Caco-2 (cell line): ENCODE measurements at regions not wholly inside any gene's neighbourhood (a gene's known extent, or its start where the extent isn't known, plus 50 kb on each side); places are given as distances from the start of the nearest gene placed in this dataset.

Experiments used
- BruUV-seq: library from RNA; stranded (reverse); fragments of 400-500 nt; replicated peaks from 2 replicates; lab custom pipeline; 2021; lab: Mats Ljungman, UMichigan
- CTCF ChIA-PET: fragments of 300-600 bp; sonication (Branson Sonifier 250); formaldehyde crosslinking; loops from one replicate; lab custom pipeline; 2022; ENCODE audit warnings: antibody characterized with exemption; lab: Charles Lee
- POLR2A ChIA-PET: fragments of 300-600 bp; sonication (Branson Sonifier 250); formaldehyde crosslinking; loops from one replicate; lab custom pipeline; 2022; ENCODE audit warnings: antibody characterized with exemption; lab: Charles Lee
- DNase-seq, 2 experiments: peaks; one replicate each; pipeline versions ENCODE4 v3.0.0 to v3.0.0-alpha.2; 2020 to 2022
- H3K27me3 ChIP-seq: replicated peaks from 2 replicates; pipeline ENCODE4 v1.6.0; 2011; ENCODE audit warnings: low read length; ENCODE audit not compliant: control insufficient read depth, insufficient read depth
- H3K36me3 ChIP-seq: 2 replicates; pipeline ENCODE4 v1.5.1; 2011; ENCODE audit warnings: low read length; ENCODE audit not compliant: control insufficient read depth, insufficient read depth
- H3K4me1 ChIP-seq: fragments of 250-450 bp; sonication (Bioruptor Pico); 2 replicates; pipeline ENCODE4 v1.5.1; 2020; ENCODE audit warnings: mild to moderate bottlenecking
- H3K4me3 ChIP-seq: 2 replicates; pipeline ENCODE4 v1.5.1; 2011; ENCODE audit warnings: low read depth, mild to moderate bottlenecking, control low read depth, low read length
- H3K9me3 ChIP-seq: fragments of 250-450 bp; sonication (Bioruptor Pico); 2 replicates; pipeline ENCODE4 v1.5.1; 2020; ENCODE audit warnings: mild to moderate bottlenecking, moderate library complexity
- H3K27ac Mint-ChIP-seq: one replicate; pipeline ENCODE4 v1.8.0; 2022; ENCODE audit warnings: mixed read lengths; ENCODE audit not compliant: unreplicated experiment
- H3K27me3 Mint-ChIP-seq: one replicate; pipeline ENCODE4 v1.8.0; 2022; ENCODE audit warnings: mixed read lengths; ENCODE audit not compliant: insufficient read depth, unreplicated experiment
- H3K36me3 Mint-ChIP-seq: one replicate; pipeline ENCODE4 v1.8.0; 2022; ENCODE audit warnings: mild to moderate bottlenecking, mixed read lengths; ENCODE audit not compliant: insufficient read depth, unreplicated experiment
- H3K4me1 Mint-ChIP-seq: one replicate; pipeline ENCODE4 v1.8.0; 2022; ENCODE audit warnings: low read depth, mixed read lengths; ENCODE audit not compliant: unreplicated experiment
- H3K4me3 Mint-ChIP-seq: one replicate; pipeline ENCODE4 v1.8.0; 2022; ENCODE audit warnings: mild to moderate bottlenecking, moderate library complexity, mixed read lengths; ENCODE audit not compliant: unreplicated experiment
- H3K9me3 Mint-ChIP-seq: one replicate; pipeline ENCODE4 v1.8.0; 2022; ENCODE audit warnings: mixed read lengths; ENCODE audit not compliant: unreplicated experiment
- intact Hi-C: fragments of 100-400 bp; cut with micrococcal nuclease; formaldehyde crosslinking; loops from one replicate; pipeline ENCODE4 v1.10.0; 2022; ENCODE audit not compliant: unreplicated experiment
- TF ChIP-seq, protein P1 (sequence below), 2 experiments: fragments of 200-600 bp in 1 of 2; IDR thresholded peaks; 1 replicate in 1 of 2; 2 replicates in 1 of 2; pipeline versions ENCODE4 v1.5.1 to v1.8.0; 2011 to 2022; ENCODE audit warnings: antibody characterized with exemption in 1 of 2, control low read depth in 1 of 2, inconsistent platforms in 1 of 2, low read depth in 1 of 2, low read length in 1 of 2, mild to moderate bottlenecking in 1 of 2, moderate library complexity in 1 of 2; ENCODE audit not compliant: insufficient read depth in 1 of 2, severe bottlenecking in 1 of 2, unreplicated experiment in 1 of 2

DNA sequence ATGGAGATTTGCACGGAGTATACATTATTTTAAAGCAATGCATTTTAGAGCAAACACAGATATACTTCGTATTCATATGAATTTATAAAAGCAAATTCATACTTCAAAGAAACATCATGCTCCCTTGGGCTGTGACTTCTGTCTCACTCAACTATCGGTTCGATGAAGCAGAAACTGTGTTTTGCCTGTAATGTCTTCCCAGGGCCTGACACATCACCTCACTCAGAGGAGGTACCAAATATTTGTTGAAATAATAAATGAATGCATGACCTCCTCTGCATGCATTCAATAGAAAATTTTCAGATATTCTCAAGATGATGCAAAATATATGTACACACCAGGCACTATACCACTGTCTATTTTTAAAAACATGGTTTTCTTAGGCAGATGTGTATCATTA, 432.7 kb downstream of the EFNB2 start:
- CTCF ChIA-PET, result no interaction called here

DNA sequence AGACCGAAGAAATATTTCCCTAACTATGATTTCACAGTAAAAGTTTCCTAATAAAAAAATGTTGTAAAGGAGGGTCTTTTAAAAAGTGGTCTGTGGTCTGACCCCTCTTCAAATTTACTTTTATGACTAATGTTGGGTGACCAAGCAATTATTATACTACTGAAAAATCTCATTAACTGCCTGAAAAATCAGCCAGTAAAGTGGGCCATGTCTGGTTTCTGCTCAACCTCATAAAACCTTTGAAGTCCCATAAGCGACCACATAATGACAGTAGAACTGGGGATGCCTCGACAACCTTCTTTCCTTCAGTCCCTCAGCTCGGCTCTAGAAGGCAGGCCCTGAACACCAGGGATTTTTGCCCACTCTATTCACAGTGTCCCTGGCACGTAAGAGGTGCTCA, 434.3 kb downstream of the EFNB2 start:
- DNase-seq, result no peak
- Histone ChIP-seq H3K36me3 (no peaks in the 10 kb centered on the region), H3K27me3 (no peaks in the 10 kb centered on the region), H3K9me3 (no peaks in the 10 kb centered on the region), H3K4me3 (no peak overlapping the region; the same call in 1 of the 2 replicates), H3K4me1 (peaks cover 95% of the 10 kb centered on the region)
- BruUV-seq, result no TSS peak
- peaks cover 19% of the 10 kb centered on the region for H3K36me3 Mint-ChIP-seq
- H3K27me3 Mint-ChIP-seq, result no peaks in the 10 kb centered on the region
- H3K9me3 Mint-ChIP-seq, result peaks cover 16% of the 10 kb centered on the region
- ChIA-PET POLR2A (no interaction called here), CTCF (interaction anchor here (0.7 kb wide), 1 partner anchor 9 kb away, joined by 3 read pairs; no protein-coding TSS in a partner anchor)
- TF ChIP-seq, protein P1, sequence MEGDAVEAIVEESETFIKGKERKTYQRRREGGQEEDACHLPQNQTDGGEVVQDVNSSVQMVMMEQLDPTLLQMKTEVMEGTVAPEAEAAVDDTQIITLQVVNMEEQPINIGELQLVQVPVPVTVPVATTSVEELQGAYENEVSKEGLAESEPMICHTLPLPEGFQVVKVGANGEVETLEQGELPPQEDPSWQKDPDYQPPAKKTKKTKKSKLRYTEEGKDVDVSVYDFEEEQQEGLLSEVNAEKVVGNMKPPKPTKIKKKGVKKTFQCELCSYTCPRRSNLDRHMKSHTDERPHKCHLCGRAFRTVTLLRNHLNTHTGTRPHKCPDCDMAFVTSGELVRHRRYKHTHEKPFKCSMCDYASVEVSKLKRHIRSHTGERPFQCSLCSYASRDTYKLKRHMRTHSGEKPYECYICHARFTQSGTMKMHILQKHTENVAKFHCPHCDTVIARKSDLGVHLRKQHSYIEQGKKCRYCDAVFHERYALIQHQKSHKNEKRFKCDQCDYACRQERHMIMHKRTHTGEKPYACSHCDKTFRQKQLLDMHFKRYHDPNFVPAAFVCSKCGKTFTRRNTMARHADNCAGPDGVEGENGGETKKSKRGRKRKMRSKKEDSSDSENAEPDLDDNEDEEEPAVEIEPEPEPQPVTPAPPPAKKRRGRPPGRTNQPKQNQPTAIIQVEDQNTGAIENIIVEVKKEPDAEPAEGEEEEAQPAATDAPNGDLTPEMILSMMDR (IDR thresholded peaks at IDR 0.05; ENCODE audit: insufficient read depth in 1 of 2, low read depth in 1 of 2, low read length in 1 of 2, severe bottlenecking in 1 of 2, unreplicated experiment in 1 of 2), result no peak
- H3K27ac Mint-ChIP-seq, result peak overlapping the region; percentile 92
- intact Hi-C loops, result loop anchor here (5.0 kb wide), 4 partner anchors 111 to 1021 kb away; no protein-coding TSS in a partner anchor
- peak overlapping the region; percentile 68 for H3K4me3 Mint-ChIP-seq
- H3K4me1 Mint-ChIP-seq, result peaks cover 63% of the 10 kb centered on the region

More for the DNA sequence above, 432.7 kb downstream of the EFNB2 start:
- no TSS peak for BruUV-seq
- Mint-ChIP-seq H3K36me3 (peaks cover 19% of the 10 kb centered on the region), H3K4me3 (no peak overlapping the region), H3K27ac (peak overlapping the region; percentile 92), H3K27me3 (no peaks in the 10 kb centered on the region), H3K9me3 (peaks cover 20% of the 10 kb centered on the region), H3K4me1 (peaks cover 64% of the 10 kb centered on the region)
- H3K4me3 ChIP-seq, result no peak overlapping the region
- no peaks in the 10 kb centered on the region for H3K27me3 ChIP-seq
- intact Hi-C loops, result loop anchor here (5.0 kb wide), 4 partner anchors 110 to 1020 kb away; no protein-coding TSS in a partner anchor
- TF ChIP-seq, protein P1 (IDR thresholded peaks at IDR 0.05; ENCODE audit: insufficient read depth in 1 of 2, low read depth in 1 of 2, low read length in 1 of 2, severe bottlenecking in 1 of 2, unreplicated experiment in 1 of 2), result no peak
- POLR2A ChIA-PET, result no interaction called here
- peaks cover 92% of the 10 kb centered on the region for H3K4me1 ChIP-seq
- DNase-seq, result no peak
- H3K36me3 ChIP-seq, result no peaks in the 10 kb centered on the region
- H3K9me3 ChIP-seq, result no peaks in the 10 kb centered on the region

DNA sequence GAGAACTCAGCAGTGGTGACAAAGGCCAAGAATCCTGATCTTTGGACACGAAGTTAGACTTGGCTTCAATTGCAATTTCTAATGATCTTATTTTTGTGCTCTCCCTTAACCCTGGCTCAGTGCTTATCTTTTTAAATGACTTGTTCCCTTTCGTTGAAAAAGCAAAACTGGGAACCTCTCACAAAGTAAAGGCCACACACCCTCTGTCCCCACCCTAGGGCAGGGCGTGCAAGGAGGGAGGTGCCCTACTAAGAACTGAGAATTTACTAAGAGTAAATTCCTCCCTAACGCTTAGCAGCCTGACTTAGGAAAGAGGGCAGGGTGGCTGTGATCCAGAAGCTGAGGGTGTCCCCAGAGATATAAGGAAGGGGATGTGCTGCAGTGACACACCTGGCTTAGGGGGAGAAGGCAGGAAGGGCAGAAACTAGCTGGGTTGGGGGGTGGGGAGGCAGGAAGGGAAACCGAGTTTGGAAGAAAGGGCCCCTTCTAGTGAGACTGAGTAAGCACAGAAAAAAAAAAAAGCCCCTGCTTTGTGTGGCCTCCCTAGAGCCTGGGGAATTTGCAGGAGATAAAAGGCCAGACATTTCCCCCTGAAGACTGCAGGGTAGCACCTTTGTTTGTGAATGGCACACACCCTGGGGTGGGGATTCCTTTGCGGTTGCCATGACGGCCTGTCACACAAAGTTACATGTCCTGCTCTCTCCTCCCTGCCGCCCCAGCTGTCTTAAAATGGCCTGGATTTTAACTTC, 435.1 kb downstream of the EFNB2 start:
- Mint-ChIP-seq H3K4me1 (peaks cover 67% of the 10 kb centered on the region), H3K27ac (peak overlapping the region; percentile 92), H3K9me3 (peaks cover 10% of the 10 kb centered on the region), H3K27me3 (no peaks in the 10 kb centered on the region), H3K4me3 (peak overlapping the region; percentile 68), H3K36me3 (peaks cover 25% of the 10 kb centered on the region)
- H3K4me3 ChIP-seq, result peak overlapping the region; percentile 11; the same call in 1 of the 2 replicates
- POLR2A ChIA-PET, result interaction anchor here (0.6 to 1.3 kb wide), 3 partner anchors 26 to 121 kb away, joined by 3 to 4 read pairs (median 3); no protein-coding TSS in a partner anchor
- no peaks in the 10 kb centered on the region for H3K36me3 ChIP-seq
- CTCF ChIA-PET, result interaction anchor here (0.6 to 1.5 kb wide), 5 partner anchors 10 to 428 kb away, joined by 3 to 7 read pairs (median 3); no protein-coding TSS in a partner anchor
- intact Hi-C loops, result loop anchor here (1.0 to 5.0 kb wide), 13 partner anchors 22 to 1022 kb away; no protein-coding TSS in a partner anchor
- no peaks in the 10 kb centered on the region for H3K27me3 ChIP-seq
- peaks cover 95% of the 10 kb centered on the region for H3K4me1 ChIP-seq
- DNase-seq, result peak; percentile 95 to 98
- H3K9me3 ChIP-seq, result no peaks in the 10 kb centered on the region
- TF ChIP-seq, protein P1 (IDR thresholded peaks at IDR 0.05; ENCODE audit: insufficient read depth in 1 of 2, low read depth in 1 of 2, low read length in 1 of 2, severe bottlenecking in 1 of 2, unreplicated experiment in 1 of 2), result no peak
- BruUV-seq, result no TSS peak
